M059J (cell line): ENCODE measurements at regions not wholly inside any gene's neighbourhood (a gene's known extent, or its start where the extent isn't known, plus 50 kb on each side); places are given as distances from the start of the nearest gene placed in this dataset.
"Not testable (repeated sequence)": the region's sequence is repeated elsewhere in the genome, so short reads cannot be mapped to it uniquely, and the experiment has no call there.

Experiments
- DNase-seq: peaks from one replicate; pipeline ENCODE4 v3.0.0-alpha.2; 2012; ENCODE audit warnings: low read depth

GRCh38 chr2:147609301-147609700 lies 235.5 kb upstream of the ACVR2A start:
- no peak for DNase-seq

- DNase-seq: no peak
Measured at GRCh38 chr2:147607379-147607778, 237.4 kb upstream of the ACVR2A start.

GRCh38 chr2:147603876-147604275 lies 241.0 kb upstream of the ACVR2A start:
- DNase-seq: no peak

- DNase-seq: no peak
Measured at GRCh38 chr2:147603447-147603846, 241.4 kb upstream of the ACVR2A start.

GRCh38 chr2:147600646-147601045 lies 244.2 kb upstream of the ACVR2A start:
- no peak for DNase-seq

- no peak for DNase-seq
Measured at GRCh38 chr2:147600223-147600622, 244.6 kb upstream of the ACVR2A start.

GRCh38 chr2:147595200-147595599 lies 249.6 kb upstream of the ACVR2A start:
- DNase-seq: no peak

- DNase-seq: no peak
Measured at GRCh38 chr2:147594038-147594437, 250.8 kb upstream of the ACVR2A start.

- not testable (repeated sequence) for DNase-seq
Measured at GRCh38 chr2:147592784-147593183, 252.0 kb upstream of the ACVR2A start.

GRCh38 chr2:147589127-147589526 lies 255.7 kb upstream of the ACVR2A start:
- no peak for DNase-seq

GRCh38 chr2:147588191-147588590 lies 256.6 kb upstream of the ACVR2A start:
- DNase-seq: no peak

- no peak for DNase-seq
Measured at GRCh38 chr2:147578529-147578928, 266.3 kb upstream of the ACVR2A start.

GRCh38 chr2:147577998-147578380 lies 266.8 kb upstream of the ACVR2A start:
- no peak for DNase-seq

- no peak for DNase-seq
Measured at GRCh38 chr2:147577323-147577997, 267.4 kb upstream of the ACVR2A start.

- DNase-seq: no peak
Measured at GRCh38 chr2:147575106-147575505, 269.7 kb upstream of the ACVR2A start.

- DNase-seq: no peak
Measured at GRCh38 chr2:147572622-147573021, 272.2 kb upstream of the ACVR2A start.

- DNase-seq: no peak
Measured at GRCh38 chr2:147569426-147569825, 275.4 kb upstream of the ACVR2A start.

- no peak for DNase-seq
Measured at GRCh38 chr2:147568109-147568508, 276.7 kb upstream of the ACVR2A start.

- no peak for DNase-seq
Measured at GRCh38 chr2:147567136-147567535, 277.7 kb upstream of the ACVR2A start.

GRCh38 chr2:147560810-147561535 lies 283.9 kb upstream of the ACVR2A start:
- DNase-seq: no peak

GRCh38 chr2:147559070-147559725 lies 285.6 kb upstream of the ACVR2A start:
- DNase-seq: no peak

- DNase-seq: no peak
Measured at GRCh38 chr2:147558620-147559019, 286.2 kb upstream of the ACVR2A start.

- no peak for DNase-seq
Measured at GRCh38 chr2:147554521-147555107, 290.2 kb upstream of the ACVR2A start.
